Inflammatory macrophage (primary cell): ENCODE measurements at regions not wholly inside any gene's neighbourhood (a gene's known extent, or its start where the extent isn't known, plus 50 kb on each side); places are given as distances from the start of the nearest gene placed in this dataset.
"Not testable (repeated sequence)": the region's sequence is repeated elsewhere in the genome, so short reads cannot be mapped to it uniquely, and the experiment has no call there.

ENCODE experiments used
- DNase-seq, 2 donors: peaks; one replicate each; pipeline ENCODE4 v3.0.0-alpha.2; 2020 to 2022

DNA sequence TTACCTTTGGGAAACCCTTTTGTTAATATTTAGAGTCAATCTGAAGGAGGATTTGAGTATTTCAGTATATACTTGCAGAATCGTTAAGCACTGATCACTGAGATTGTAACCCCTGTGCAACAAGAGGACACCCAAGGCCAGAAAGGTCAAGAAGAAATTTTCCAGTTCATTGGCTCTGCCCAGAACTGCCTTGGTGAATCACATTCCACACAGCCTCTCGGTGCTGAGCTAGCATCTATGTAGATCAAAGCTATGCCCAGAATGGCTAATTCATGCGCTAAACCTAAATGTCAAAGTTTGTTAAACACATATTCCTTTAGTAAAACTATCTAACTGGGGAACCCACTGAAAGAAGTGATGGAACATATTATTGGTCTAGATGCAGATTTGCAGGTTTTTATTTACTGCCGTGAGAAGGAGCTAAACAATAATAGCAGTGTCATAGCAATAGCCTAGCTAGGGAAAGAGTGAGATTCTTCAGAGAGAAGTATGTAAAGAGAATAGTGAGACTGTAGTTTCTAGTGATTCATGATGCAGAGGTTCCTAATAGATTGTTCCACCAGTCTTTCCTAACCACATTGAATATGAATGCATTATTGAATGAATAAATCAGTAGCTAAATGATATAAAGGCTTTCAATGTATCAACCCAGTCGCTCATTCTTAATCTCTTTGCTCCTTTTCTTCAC lies 423.2 kb upstream of the CRIM1 start:
- DNase-seq = no peak

- DNase-seq = no peak
Observed at GRCh38 chr2:35931626-35932025, 424.0 kb upstream of the CRIM1 start.

GRCh38 chr2:35931115-35931514 lies 424.5 kb upstream of the CRIM1 start:
- DNase-seq = no peak

- DNase-seq = no peak
Observed at GRCh38 chr2:35929551-35929950, 426.0 kb upstream of the CRIM1 start.

GRCh38 chr2:35920061-35920460 lies 435.5 kb upstream of the CRIM1 start:
- DNase-seq = no peak

GRCh38 chr2:35915261-35915660 lies 440.3 kb upstream of the CRIM1 start:
- DNase-seq = no peak

DNA sequence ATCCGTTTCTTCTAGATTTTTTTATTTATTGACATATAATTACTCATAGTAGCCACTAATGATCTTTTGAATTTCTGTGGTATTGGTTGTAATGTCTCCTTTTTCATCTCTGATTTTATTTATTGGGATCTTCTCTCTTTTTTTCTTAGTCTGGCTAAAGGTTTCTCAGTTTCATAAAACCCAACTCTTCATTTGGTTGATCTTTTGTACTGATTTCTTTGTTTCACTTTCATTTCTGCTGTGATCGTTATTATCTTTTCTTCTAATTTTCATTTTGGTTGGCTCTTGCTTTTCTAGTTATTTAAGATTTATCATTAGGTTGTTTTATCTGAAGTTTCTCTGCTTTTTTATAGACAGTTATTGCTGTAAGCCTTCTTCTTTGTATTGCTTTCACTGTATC lies 463.6 kb upstream of the CRIM1 start:
- DNase-seq = no peak

- no peak for DNase-seq
Observed at GRCh38 chr2:35891528-35891927, 464.1 kb upstream of the CRIM1 start.

GRCh38 chr2:35887146-35887545 lies 468.4 kb upstream of the CRIM1 start:
- DNase-seq = no peak

DNA sequence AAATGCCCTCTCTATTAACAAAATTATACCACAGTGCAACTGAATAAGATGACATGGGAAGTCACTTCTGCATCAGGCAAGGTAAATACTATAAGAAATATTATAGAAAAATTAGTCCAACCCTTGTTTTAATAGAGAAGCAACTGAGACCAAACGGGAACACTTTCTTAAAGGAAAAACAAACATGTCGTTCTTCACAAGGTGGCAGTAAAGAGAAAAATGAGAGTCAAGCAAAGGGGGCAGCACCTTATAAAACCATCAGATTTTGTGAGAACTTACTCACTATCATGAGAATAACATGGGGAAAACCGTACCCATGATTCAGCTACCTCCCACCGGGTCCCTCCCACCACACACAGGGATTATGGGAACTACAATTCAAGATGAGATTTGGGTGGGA lies 481.7 kb upstream of the CRIM1 start:
- DNase-seq = no peak

DNA sequence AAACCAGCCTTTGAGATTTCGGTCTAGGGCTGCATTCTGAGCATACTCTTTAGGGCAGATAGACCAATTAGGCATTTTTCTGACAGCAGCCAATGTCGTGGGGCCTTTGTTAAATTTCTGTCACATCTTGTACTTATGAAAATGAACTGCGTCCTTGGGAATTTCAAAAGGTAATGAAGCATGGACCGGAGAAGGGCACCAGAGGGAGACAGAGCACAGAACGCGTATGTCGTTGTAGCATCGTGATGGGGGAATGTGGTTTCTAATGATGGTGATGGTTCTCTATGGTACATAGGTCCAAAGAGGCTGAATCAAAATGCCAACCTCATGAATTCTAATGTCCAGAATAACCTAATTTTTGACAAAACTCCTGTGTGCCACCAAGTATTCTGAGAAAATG lies 483.9 kb upstream of the CRIM1 start:
- DNase-seq = no peak

DNA sequence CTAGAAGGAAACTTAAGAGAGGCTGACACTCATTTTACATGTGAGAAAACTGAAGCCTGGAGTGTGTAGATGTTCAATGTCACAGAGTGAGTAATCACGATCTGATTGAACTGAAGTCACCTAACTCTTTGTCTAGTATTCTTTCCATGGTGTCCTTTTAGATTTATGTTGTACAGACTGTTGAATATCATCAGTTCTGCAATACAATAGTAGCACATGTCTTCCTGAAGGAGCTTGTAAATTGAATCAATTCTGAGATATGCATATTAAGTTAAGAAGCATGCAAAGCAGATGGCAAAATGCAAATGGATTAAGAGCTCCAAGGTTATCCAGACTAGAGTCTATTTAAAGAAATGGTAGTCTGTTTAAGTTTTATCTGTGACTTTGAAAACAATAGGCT lies 484.9 kb upstream of the CRIM1 start:
- no peak for DNase-seq

DNA sequence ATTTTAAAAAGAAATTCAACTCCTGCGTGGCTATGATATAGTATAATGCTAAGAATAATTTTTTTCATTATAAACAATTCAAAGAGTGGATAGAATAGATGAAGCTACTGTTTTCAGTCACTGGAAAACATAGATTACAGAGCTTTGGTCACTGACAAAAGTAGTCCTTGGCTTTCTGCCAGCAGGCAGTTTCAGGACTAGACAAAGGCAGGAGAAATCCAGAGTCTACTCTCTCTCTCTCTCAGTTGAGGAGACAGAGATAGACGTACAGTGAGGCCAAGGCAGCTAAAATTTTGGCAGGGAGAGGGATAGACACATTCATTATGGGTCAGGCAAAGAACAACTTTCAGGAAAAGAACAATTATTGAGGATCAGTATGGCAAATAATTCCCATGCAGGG lies 491.4 kb upstream of the CRIM1 start:
- DNase-seq = no peak

DNA sequence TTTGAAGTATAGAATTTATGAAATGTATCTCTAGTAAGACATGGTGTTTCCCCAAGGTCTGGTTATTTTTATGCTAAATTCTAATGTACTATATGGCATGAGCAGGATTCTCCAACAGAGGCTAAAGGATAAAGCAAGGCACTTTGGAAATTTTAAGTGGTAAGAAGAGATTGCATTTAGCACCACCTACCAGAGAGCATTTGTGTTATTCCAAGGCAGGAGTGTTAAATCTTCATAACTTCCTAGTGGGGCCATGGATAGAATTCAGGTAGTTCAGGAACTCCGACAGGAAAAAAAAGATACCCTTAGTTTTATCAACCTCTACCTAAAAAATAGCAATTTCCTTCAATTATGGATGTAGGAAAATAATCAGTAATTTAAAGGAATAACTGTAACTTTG lies 497.4 kb upstream of the CRIM1 start:
- DNase-seq = no peak

- DNase-seq = no peak
Observed at GRCh38 chr2:35857498-35857897, 498.1 kb upstream of the CRIM1 start.

DNA sequence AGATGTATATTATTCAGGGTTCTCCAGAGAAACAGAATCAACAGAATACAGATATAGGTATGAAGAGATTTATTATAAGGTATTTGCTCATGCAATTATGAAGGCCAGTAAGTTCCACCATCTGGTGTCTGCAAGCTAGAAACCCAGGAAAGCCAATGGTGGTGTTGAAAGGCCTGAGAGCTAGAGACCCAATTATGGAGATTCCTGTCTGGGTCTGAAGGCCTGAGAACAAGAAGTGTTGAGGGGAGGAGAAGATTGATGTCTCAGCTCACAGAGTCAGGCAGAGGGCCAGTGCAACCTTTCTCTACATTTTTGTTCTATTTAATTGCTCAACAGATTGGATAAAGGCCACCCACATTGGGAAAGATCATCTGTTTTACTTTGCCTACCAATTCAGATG lies 524.2 kb upstream of the CRIM1 start:
- no peak for DNase-seq

DNA sequence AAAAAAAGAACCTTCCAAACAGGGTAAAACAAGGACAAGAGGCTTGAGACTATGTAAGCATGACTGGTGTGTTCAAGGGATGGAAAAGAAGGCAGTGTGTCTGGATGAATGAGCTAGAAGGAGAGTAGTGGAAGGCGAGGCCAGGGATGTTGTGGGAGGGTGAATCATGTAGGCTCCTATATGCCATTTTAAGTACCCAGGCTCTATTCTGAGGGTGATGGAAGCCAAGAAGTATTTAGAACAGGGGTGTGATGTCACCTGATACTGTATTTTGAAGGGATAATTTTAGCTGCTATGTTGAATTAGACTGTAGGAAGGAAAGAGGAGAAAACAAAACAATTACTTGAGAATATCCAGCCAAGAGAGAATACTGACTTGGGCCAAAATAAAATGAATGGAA lies 524.7 kb upstream of the CRIM1 start:
- DNase-seq = no peak

DNA sequence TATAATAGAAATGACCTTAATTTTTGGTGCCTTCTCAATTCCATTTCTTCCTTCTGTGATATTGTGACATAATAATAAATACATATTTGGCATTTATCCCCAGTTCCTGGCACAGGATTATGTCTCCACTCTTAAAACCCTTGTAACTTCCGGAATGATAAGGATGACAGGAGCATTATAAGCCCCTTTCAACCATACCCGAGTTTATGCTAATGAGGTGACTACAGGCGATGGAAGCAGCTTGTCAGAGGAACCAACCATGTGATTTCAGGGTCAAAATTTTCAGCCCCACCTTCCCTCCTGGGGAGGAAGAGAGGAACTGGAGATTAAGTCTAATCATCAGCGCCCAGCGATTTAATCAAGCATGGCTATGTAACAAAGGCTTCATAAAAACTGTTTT lies 528.5 kb upstream of the CRIM1 start:
- no peak for DNase-seq

GRCh38 chr2:35822716-35823115 lies 532.9 kb upstream of the CRIM1 start:
- DNase-seq = no peak

- DNase-seq = no peak
Observed at GRCh38 chr2:35821675-35822074, 533.9 kb upstream of the CRIM1 start.

GRCh38 chr2:35820391-35820790 lies 535.2 kb upstream of the CRIM1 start:
- DNase-seq = no peak

DNA sequence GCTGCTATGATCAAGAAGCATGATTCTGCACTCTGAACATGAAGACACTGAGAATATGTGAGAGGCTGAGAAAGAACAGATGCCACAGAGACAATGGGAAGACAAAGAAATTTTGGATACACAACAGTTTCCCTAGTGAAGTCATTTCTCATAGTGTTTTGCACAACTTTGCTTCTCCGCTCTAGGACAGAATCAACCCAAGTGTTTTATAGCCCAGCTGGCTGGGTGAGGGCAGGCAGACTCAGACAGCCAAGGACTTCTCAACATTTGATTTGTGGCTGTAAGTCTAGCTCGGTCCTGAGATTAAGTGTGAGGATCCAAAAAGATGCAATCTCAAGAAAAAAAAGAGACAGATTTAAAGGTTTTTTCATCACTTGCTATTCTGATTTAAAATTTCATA lies 536.5 kb upstream of the CRIM1 start:
- DNase-seq = no peak

DNA sequence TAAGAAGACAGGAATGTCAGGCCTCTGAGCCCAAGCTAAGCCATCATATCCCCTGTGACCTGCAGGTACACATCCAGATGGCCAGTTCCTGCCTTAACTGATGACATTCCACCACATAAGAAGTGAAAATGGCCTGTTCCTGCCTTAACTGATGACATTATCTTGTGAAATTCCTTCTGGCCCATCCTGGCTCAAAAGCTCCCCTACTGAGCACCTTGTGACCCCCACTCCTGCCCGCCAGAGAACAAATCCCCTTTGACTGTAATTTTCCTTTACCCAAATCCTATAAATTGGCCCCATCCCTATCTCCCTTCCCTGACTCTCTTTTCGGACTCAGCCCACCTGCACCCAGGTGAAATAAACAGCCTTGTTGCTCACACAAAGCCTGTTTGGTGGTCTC lies 537.2 kb upstream of the CRIM1 start:
- not testable (repeated sequence) for DNase-seq

- not testable (repeated sequence) for DNase-seq
Observed at GRCh38 chr2:35814597-35814996, 541.0 kb upstream of the CRIM1 start.

- no peak for DNase-seq
Observed at GRCh38 chr2:35803126-35803525, 552.5 kb upstream of the CRIM1 start.
